ENCODE measurements at regions not wholly inside any gene's neighbourhood (a gene's known extent, or its start where the extent isn't known, plus 50 kb on each side); places are given as distances from the start of the nearest gene placed in this dataset.

DNA sequence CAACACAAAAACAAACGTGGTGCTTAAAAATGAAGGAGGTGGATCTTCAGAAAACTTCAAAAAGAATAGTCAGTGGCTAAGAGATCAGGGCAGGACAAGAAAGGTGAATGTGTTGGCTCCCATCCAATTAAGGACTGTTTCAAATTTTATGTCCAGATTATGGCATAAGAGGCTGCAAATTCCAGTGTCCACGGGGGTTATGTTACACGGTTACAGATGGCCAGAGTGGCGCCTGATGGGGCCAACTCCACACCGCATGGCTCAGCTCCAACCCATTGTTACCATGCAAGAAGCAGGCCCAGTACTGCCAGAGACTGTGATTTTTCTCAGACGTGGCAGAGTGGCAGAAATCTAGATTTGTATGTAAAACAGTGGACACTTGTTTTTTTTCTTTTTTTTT, 168.4 kb upstream of the TENM3 start:
- no peak for DNase-seq
- no peak overlapping the region for H3K4me3 ChIP-seq (ENCODE audit: low read depth, low read length)
- no peak overlapping the region for H3K4me3 Mint-ChIP-seq (ENCODE audit: unreplicated experiment)
- H3K27me3 ChIP-seq (replicated peaks; ENCODE audit: control insufficient read depth, insufficient read depth, low read length): no peaks in the 10 kb centered on the region; the same call in 1 of the 2 replicates
- no peaks in the 10 kb centered on the region for H3K4me1 Mint-ChIP-seq (ENCODE audit: low read depth, unreplicated experiment)
- no peak overlapping the region for H3K27ac Mint-ChIP-seq (ENCODE audit: unreplicated experiment)
- no TSS peak for BruUV-seq (replicated peaks)
- H3K27me3 Mint-ChIP-seq (ENCODE audit: insufficient read depth, unreplicated experiment): peaks cover 20% of the 10 kb centered on the region
- intact Hi-C loops (cut with micrococcal nuclease; ENCODE audit: unreplicated experiment): no loop called here
- H3K9me3 ChIP-seq: no peaks in the 10 kb centered on the region
- no peaks in the 10 kb centered on the region for H3K36me3 Mint-ChIP-seq (ENCODE audit: insufficient read depth, unreplicated experiment)
- ChIA-PET POLR2A (no interaction called here), CTCF (no interaction called here)
- TF ChIP-seq, protein P1, sequence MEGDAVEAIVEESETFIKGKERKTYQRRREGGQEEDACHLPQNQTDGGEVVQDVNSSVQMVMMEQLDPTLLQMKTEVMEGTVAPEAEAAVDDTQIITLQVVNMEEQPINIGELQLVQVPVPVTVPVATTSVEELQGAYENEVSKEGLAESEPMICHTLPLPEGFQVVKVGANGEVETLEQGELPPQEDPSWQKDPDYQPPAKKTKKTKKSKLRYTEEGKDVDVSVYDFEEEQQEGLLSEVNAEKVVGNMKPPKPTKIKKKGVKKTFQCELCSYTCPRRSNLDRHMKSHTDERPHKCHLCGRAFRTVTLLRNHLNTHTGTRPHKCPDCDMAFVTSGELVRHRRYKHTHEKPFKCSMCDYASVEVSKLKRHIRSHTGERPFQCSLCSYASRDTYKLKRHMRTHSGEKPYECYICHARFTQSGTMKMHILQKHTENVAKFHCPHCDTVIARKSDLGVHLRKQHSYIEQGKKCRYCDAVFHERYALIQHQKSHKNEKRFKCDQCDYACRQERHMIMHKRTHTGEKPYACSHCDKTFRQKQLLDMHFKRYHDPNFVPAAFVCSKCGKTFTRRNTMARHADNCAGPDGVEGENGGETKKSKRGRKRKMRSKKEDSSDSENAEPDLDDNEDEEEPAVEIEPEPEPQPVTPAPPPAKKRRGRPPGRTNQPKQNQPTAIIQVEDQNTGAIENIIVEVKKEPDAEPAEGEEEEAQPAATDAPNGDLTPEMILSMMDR (IDR thresholded peaks at IDR 0.05; ENCODE audit: insufficient read depth in 1 of 2, low read depth in 1 of 2, low read length in 1 of 2, severe bottlenecking in 1 of 2, unreplicated experiment in 1 of 2): no peak
- no peaks in the 10 kb centered on the region for H3K36me3 ChIP-seq (ENCODE audit: control insufficient read depth, insufficient read depth, low read length)
- H3K9me3 Mint-ChIP-seq (ENCODE audit: unreplicated experiment): peaks cover 10% of the 10 kb centered on the region
- H3K4me1 ChIP-seq: no peaks in the 10 kb centered on the region

DNA sequence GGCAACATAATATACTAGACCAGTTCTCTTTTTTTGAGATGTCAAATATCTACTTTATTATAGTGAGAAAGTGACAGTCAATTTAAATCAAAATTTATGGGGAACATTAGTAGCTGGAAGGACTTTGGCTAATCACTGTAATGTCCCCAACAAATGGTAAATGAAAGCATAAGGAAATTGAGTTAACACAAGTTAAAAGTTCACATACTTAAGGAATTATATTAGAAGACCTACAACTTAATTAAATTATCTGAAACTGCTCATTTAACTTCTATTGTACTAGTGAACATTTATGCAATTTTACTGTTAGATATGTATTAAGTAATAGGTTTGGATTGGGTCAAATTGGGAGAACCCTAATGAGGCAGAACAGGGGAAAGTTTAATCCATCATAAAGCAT, 160.3 kb upstream of the TENM3 start:
- no TSS peak for BruUV-seq (replicated peaks)
- no peaks in the 10 kb centered on the region for H3K4me1 Mint-ChIP-seq (ENCODE audit: low read depth, unreplicated experiment)

DNA sequence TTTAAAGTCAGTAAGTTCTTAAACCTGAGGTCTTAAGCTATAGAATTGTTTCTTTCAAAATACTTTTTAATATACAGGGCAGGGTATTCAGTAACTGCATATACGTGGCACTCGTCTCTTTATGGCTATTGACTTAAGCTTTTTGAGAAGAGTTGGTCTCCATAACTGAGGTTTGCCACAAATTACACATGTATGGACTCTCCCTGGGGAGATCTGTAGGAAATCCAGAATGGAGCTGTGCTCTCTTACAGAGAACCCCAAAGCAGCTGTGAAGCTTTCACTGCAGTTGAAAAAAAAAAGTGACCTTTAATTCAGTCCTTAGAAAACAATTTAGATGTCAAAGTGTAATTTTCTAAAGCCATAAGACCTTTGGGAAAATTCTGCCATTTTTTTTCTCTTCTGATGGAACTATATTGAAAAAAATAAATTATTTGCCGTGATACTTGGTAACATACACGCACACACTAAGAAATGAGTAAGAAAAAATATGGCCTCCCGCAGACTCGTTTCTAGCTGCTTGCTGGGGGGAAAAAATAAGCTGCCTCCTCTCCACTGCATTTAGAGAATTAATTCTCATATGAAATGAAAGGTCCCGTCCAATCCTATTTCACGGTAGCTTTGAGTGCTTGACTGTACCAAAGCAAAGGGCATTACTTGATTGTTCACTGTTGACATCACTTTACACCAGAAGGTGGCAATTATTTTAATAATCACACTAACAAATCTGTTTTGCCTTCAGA, 159.4 kb upstream of the TENM3 start:
- BruUV-seq (replicated peaks): no TSS peak
- Histone ChIP-seq H3K4me3 (ENCODE audit: low read depth, low read length) (no peak overlapping the region), H3K27me3 (replicated peaks; ENCODE audit: control insufficient read depth, insufficient read depth, low read length) (no peaks in the 10 kb centered on the region), H3K4me1 (no peaks in the 10 kb centered on the region), H3K36me3 (ENCODE audit: control insufficient read depth, insufficient read depth, low read length) (no peaks in the 10 kb centered on the region), H3K9me3 (no peaks in the 10 kb centered on the region)
- Mint-ChIP-seq H3K36me3 (ENCODE audit: insufficient read depth, unreplicated experiment) (no peaks in the 10 kb centered on the region), H3K4me1 (ENCODE audit: low read depth, unreplicated experiment) (no peaks in the 10 kb centered on the region), H3K27me3 (ENCODE audit: insufficient read depth, unreplicated experiment) (peaks cover 4% of the 10 kb centered on the region), H3K9me3 (ENCODE audit: unreplicated experiment) (no peaks in the 10 kb centered on the region), H3K4me3 (ENCODE audit: unreplicated experiment) (no peak overlapping the region), H3K27ac (ENCODE audit: unreplicated experiment) (no peak overlapping the region)
- CTCF ChIA-PET: no interaction called here
- DNase-seq: no peak
- TF ChIP-seq, protein P1 (IDR thresholded peaks at IDR 0.05; ENCODE audit: insufficient read depth in 1 of 2, low read depth in 1 of 2, low read length in 1 of 2, severe bottlenecking in 1 of 2, unreplicated experiment in 1 of 2): no peak
- POLR2A ChIA-PET: no interaction called here
- intact Hi-C loops (cut with micrococcal nuclease; ENCODE audit: unreplicated experiment): no loop called here

More for the DNA sequence above, 160.3 kb upstream of the TENM3 start:
- Histone ChIP-seq H3K36me3 (ENCODE audit: control insufficient read depth, insufficient read depth, low read length) (no peaks in the 10 kb centered on the region), H3K4me1 (no peaks in the 10 kb centered on the region), H3K4me3 (ENCODE audit: low read depth, low read length) (no peak overlapping the region), H3K9me3 (no peaks in the 10 kb centered on the region), H3K27me3 (replicated peaks; ENCODE audit: control insufficient read depth, insufficient read depth, low read length) (no peaks in the 10 kb centered on the region)
- no peak overlapping the region for H3K27ac Mint-ChIP-seq (ENCODE audit: unreplicated experiment)
- no peaks in the 10 kb centered on the region for H3K36me3 Mint-ChIP-seq (ENCODE audit: insufficient read depth, unreplicated experiment)
- TF ChIP-seq, protein P1 (IDR thresholded peaks at IDR 0.05; ENCODE audit: insufficient read depth in 1 of 2, low read depth in 1 of 2, low read length in 1 of 2, severe bottlenecking in 1 of 2, unreplicated experiment in 1 of 2): no peak
- no peaks in the 10 kb centered on the region for H3K9me3 Mint-ChIP-seq (ENCODE audit: unreplicated experiment)
- H3K4me3 Mint-ChIP-seq (ENCODE audit: unreplicated experiment): no peak overlapping the region
- CTCF ChIA-PET: no interaction called here
- no peak for DNase-seq
- intact Hi-C loops (cut with micrococcal nuclease; ENCODE audit: unreplicated experiment): no loop called here
- peaks cover 8% of the 10 kb centered on the region for H3K27me3 Mint-ChIP-seq (ENCODE audit: insufficient read depth, unreplicated experiment)
- POLR2A ChIA-PET: no interaction called here

Data from Caco-2 (cell line).